NT2/D1 (cell line): ENCODE measurements at regions not wholly inside any gene's neighbourhood (a gene's known extent, or its start where the extent isn't known, plus 50 kb on each side); places are given as distances from the start of the nearest gene placed in this dataset.

ENCODE experiments used
- DNase-seq: peaks from one replicate; pipeline ENCODE4 v3.0.0-alpha.2; 2011; ENCODE audit warnings: low read depth, low spot score
- H3K27me3 ChIP-seq: 2 replicates; pipeline ENCODE4 v1.6.0; 2011; ENCODE audit warnings: mild to moderate bottlenecking; ENCODE audit not compliant: insufficient read length, insufficient read depth
- H3K36me3 ChIP-seq: 2 replicates; pipeline ENCODE4 v1.6.1; 2011; ENCODE audit warnings: mild to moderate bottlenecking, low read length, mixed read lengths; ENCODE audit not compliant: insufficient read depth, insufficient read length
- H3K4me1 ChIP-seq: 2 replicates; pipeline ENCODE4 v1.5.1; 2011; ENCODE audit not compliant: insufficient read depth, insufficient read length
- H3K4me3 ChIP-seq: 2 replicates; pipeline ENCODE4 v1.5.1; 2011; ENCODE audit warnings: low read depth; ENCODE audit not compliant: insufficient read length
- H3K9ac ChIP-seq: 2 replicates; pipeline ENCODE4 v1.6.0; 2011; ENCODE audit warnings: low read depth; ENCODE audit not compliant: insufficient read length
- H3K9me3 ChIP-seq: 2 replicates; pipeline ENCODE4 v1.5.1; 2011; ENCODE audit warnings: mild to moderate bottlenecking, low read length; ENCODE audit not compliant: insufficient read depth
- SUZ12 ChIP-seq: IDR thresholded peaks from 2 replicates; pipeline ENCODE4 v1.6.1; 2011; ENCODE audit not compliant: insufficient read length, insufficient read depth; ENCODE audit errors: extremely low read depth
- YY1 ChIP-seq: IDR thresholded peaks from 2 replicates; pipeline ENCODE4 v1.6.1; 2011; ENCODE audit not compliant: insufficient read length, insufficient read depth
- ZNF274 ChIP-seq: IDR thresholded peaks from 2 replicates; pipeline ENCODE4 v1.6.1; 2011; ENCODE audit warnings: mild to moderate bottlenecking, low read depth, low read length

GRCh38 chr2:191569025-191569424, 108.9 kb upstream of the NABP1 start:
- H3K27me3 ChIP-seq: no peaks in the 10 kb centered on the region
- TF ChIP-seq ZNF274 (no peak), YY1 (no peak), SUZ12 (no peak)
- H3K9ac ChIP-seq: no peak overlapping the region
- no peaks in the 10 kb centered on the region for H3K4me1 ChIP-seq
- no peak for DNase-seq
- no peaks in the 10 kb centered on the region for H3K9me3 ChIP-seq
- no peaks in the 10 kb centered on the region for H3K36me3 ChIP-seq
- H3K4me3 ChIP-seq: no peak overlapping the region

DNA sequence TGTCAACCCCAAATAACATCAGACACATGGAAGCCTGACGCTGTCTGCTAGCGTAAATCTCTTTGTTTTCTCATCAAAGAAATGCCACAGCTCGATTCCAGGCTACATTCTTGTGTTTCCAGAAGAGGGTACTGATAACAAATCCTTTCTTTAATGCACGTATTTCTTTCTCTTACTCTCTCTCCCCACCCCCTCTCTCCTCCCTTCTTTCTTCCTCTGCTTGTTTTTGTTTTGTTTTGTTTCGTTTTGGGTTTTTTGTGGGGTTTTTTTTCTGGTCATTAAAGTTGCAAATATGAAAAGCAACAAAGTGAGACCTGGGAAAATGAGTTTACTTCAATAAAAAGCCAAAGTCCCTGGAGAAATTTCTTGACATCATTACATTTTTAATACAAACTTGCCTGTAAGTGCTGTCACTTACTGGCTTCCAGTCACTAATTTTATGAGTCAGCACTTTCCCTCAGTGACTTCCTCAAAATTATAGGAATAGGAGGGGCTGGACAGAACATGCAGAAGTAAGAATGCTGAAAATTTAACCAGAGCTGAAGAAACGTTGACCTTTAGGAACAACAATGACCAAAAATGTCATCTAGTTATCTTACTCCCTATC, 106.7 kb upstream of the NABP1 start:
- H3K27me3 ChIP-seq: no peaks in the 10 kb centered on the region
- no peaks in the 10 kb centered on the region for H3K36me3 ChIP-seq
- no peak for TF ChIP-seq SUZ12
- TF ChIP-seq YY1: no peak
- no peak for TF ChIP-seq ZNF274
- H3K4me1 ChIP-seq: no peaks in the 10 kb centered on the region
- H3K9me3 ChIP-seq: no peaks in the 10 kb centered on the region
- DNase-seq: no peak
- H3K4me3 ChIP-seq: no peak overlapping the region
- no peak overlapping the region for H3K9ac ChIP-seq

- H3K9ac ChIP-seq: no peak overlapping the region
- H3K4me3 ChIP-seq: no peak overlapping the region
- H3K4me1 ChIP-seq: no peaks in the 10 kb centered on the region
- H3K36me3 ChIP-seq: no peaks in the 10 kb centered on the region
- DNase-seq: no peak
- no peaks in the 10 kb centered on the region for H3K27me3 ChIP-seq
- TF ChIP-seq SUZ12: no peak
- no peak for TF ChIP-seq YY1
- no peak for TF ChIP-seq ZNF274
- H3K9me3 ChIP-seq: no peaks in the 10 kb centered on the region
Observed at GRCh38 chr2:191572319-191572718, 105.6 kb upstream of the NABP1 start.

DNA sequence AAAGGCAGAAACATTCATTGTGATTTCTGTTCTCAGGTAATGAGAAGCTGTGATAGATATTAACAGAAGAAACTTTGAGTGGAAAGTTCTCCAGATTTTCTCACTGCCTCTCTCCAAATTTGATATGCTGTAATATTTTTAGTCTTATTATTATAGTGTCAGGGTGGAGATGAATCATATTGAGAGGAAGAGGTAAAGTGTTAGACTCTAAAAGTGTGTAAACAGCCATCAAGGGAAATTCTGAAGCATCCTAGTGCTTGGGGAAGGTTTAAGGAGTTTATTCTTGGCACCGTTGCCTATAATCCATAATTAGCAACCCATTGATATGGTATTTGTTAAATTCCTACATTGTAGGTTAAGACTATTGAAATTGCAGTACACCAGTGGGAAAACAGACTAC, 104.7 kb upstream of the NABP1 start:
- Histone ChIP-seq H3K9ac (no peak overlapping the region), H3K4me3 (no peak overlapping the region), H3K4me1 (no peaks in the 10 kb centered on the region), H3K27me3 (no peaks in the 10 kb centered on the region), H3K36me3 (no peaks in the 10 kb centered on the region), H3K9me3 (no peaks in the 10 kb centered on the region)
- DNase-seq: no peak
- TF ChIP-seq ZNF274 (no peak), SUZ12 (no peak), YY1 (no peak)

GRCh38 chr2:191574232-191574631, 103.7 kb upstream of the NABP1 start:
- Histone ChIP-seq H3K27me3 (no peaks in the 10 kb centered on the region), H3K4me1 (no peaks in the 10 kb centered on the region), H3K9me3 (no peaks in the 10 kb centered on the region), H3K9ac (no peak overlapping the region), H3K4me3 (no peak overlapping the region), H3K36me3 (no peaks in the 10 kb centered on the region)
- no peak for DNase-seq
- no peak for TF ChIP-seq YY1
- TF ChIP-seq ZNF274: no peak
- no peak for TF ChIP-seq SUZ12

- Histone ChIP-seq H3K36me3 (no peaks in the 10 kb centered on the region), H3K9me3 (no peaks in the 10 kb centered on the region), H3K4me3 (no peak overlapping the region), H3K9ac (no peak overlapping the region), H3K4me1 (no peaks in the 10 kb centered on the region), H3K27me3 (no peaks in the 10 kb centered on the region)
- no peak for DNase-seq
- TF ChIP-seq ZNF274 (no peak), SUZ12 (no peak), YY1 (no peak)
Observed at GRCh38 chr2:191577605-191578004, 100.3 kb upstream of the NABP1 start.

DNA sequence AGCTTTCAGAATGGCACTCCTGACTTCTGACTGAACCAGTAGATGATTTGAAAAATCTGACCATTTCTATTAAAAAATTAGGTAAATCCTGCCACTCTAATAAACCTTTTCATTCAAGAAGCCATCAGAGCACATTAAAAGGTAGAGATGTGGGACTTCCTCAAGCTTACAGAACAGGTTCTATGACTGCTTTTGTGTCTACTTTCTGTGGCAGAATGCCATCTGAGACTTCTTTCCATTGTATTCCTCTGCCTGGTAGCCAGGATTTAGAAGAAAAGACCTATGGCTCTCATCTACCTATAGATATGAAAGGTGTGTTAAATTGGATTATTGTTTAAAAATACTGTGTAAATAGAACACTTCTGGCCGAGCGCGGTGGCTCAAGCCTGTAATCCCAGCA, 99.9 kb upstream of the NABP1 start:
- TF ChIP-seq SUZ12 (no peak), ZNF274 (no peak), YY1 (no peak)
- Histone ChIP-seq H3K27me3 (no peaks in the 10 kb centered on the region), H3K36me3 (no peaks in the 10 kb centered on the region), H3K4me3 (no peak overlapping the region), H3K9ac (no peak overlapping the region), H3K9me3 (no peaks in the 10 kb centered on the region), H3K4me1 (no peaks in the 10 kb centered on the region)
- DNase-seq: no peak

DNA sequence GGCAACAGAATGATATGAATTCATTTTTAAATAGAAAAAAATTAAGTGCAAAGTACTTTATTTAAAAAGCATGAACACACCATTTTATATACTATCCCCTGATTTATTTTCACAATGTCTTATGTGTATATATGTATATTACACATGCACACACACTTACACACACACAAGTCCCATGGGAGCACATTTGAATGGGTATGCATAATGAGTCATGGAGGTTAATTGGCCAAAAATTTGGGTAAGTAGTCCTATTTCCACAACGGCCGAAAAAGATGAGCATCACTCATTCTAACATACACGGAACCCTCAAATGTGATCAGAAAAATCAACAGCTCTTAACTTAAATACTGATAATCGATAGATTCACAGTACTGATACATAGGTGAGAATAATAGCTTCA, 97.4 kb upstream of the NABP1 start:
- no peak for TF ChIP-seq ZNF274
- no peak for TF ChIP-seq SUZ12
- TF ChIP-seq YY1: no peak
- DNase-seq: no peak
- no peak overlapping the region for H3K9ac ChIP-seq
- H3K27me3 ChIP-seq: no peaks in the 10 kb centered on the region
- H3K4me3 ChIP-seq: no peak overlapping the region
- H3K4me1 ChIP-seq: no peaks in the 10 kb centered on the region
- no peaks in the 10 kb centered on the region for H3K9me3 ChIP-seq
- H3K36me3 ChIP-seq: no peaks in the 10 kb centered on the region
